K562 (cell line): ENCODE measurements at regions not wholly inside any gene's neighbourhood (a gene's known extent, or its start where the extent isn't known, plus 50 kb on each side); places are given as distances from the start of the nearest gene placed in this dataset.

ENCODE experiments used
- ATAC-seq: fragments of 200-7000 bp; cut with Tn5 transposase; 3 replicates; pipeline ENCODE4 v1.9.1; 2020; ENCODE audit warnings: moderate library complexity
- BruUV-seq: library from RNA; stranded (reverse); fragments of 400-500 nt; replicated peaks from 2 replicates; lab custom pipeline; 2021; lab: Mats Ljungman, UMichigan
- CTCF ChIA-PET: fragments of 300-600 bp; formaldehyde crosslinking; extraction: SDS; loops from one replicate; lab custom pipeline; 2021; ENCODE audit warnings: low intra/inter-chr PET ratio; lab: Yijun Ruan, JAX
- POLR2A ChIA-PET: fragments of 300-600, 350-650 bp; sonication (Branson Sonifier 250); formaldehyde crosslinking; extraction: SDS; loops from one replicate; lab custom pipeline; 2021; ENCODE audit warnings: antibody characterized with exemption, inconsistent platforms; lab: Yijun Ruan, JAX
- DNase-seq, 4 experiments: peaks; one replicate each; pipeline versions ENCODE4 v3.0.0 to v3.0.0-alpha.2; 2011 to 2018; ENCODE audit warnings: low spot score in 3 of 4, mixed read lengths in 3 of 4; ENCODE audit errors: extremely low read depth in 1 of 4
- FAIRE-seq: peaks from 2 replicates; lab custom pipeline; 2011; peaks lifted over from hg19 to GRCh38; lab: Jason Lieb, UNC
- H2AFZ ChIP-seq: 2 replicates; pipeline ENCODE4 v1.6.0; 2011; ENCODE audit warnings: low read depth, low read length, control low read depth, inconsistent platforms
- H3K27ac ChIP-seq: fragments of 200-600 bp; 3 replicates; pipeline ENCODE4 v1.8.0; 2011; ENCODE audit warnings: low read depth, mild to moderate bottlenecking, control low read depth, inconsistent platforms, low read length, moderate library complexity, mixed read lengths; ENCODE audit errors: extremely low read depth
- H3K27me3 ChIP-seq, 2 experiments: fragments of 300-600 bp in 1 of 2; 2 replicates in 1 of 2; 3 replicates in 1 of 2; pipeline versions ENCODE4 v1.6.0 to v1.8.0; 2011; ENCODE audit warnings: inconsistent platforms in 2 of 2, low read length in 2 of 2, mild to moderate bottlenecking in 1 of 2, mixed read lengths in 1 of 2, moderate library complexity in 1 of 2; ENCODE audit not compliant: control insufficient read depth in 2 of 2, insufficient read depth in 2 of 2
- H3K36me3 ChIP-seq: fragments of 300-600 bp; 3 replicates; pipeline ENCODE4 v1.8.0; 2011; ENCODE audit warnings: mild to moderate bottlenecking, low read length, inconsistent platforms; ENCODE audit not compliant: control insufficient read depth, insufficient read depth
- H3K4me1 ChIP-seq, 2 experiments: fragments of 200-600 bp in 1 of 2; replicated peaks in 1 of 2; 2 replicates in 1 of 2; 3 replicates in 1 of 2; pipeline versions ENCODE4 v1.5.1 to v1.8.0; 2011; ENCODE audit warnings: inconsistent platforms in 2 of 2, low read length in 2 of 2, mild to moderate bottlenecking in 1 of 2, mixed read lengths in 1 of 2, moderate library complexity in 1 of 2; ENCODE audit not compliant: control insufficient read depth in 2 of 2, insufficient read depth in 2 of 2
- H3K4me2 ChIP-seq: 2 replicates; pipeline ENCODE4 v1.6.1; 2011; ENCODE audit warnings: low read length, control low read depth, inconsistent platforms, mixed read lengths; ENCODE audit not compliant: insufficient read depth
- H3K4me3 ChIP-seq: fragments of 200-600 bp; sonication (generic), shearing (Covaris generic); 2 replicates; pipeline ENCODE4 v1.5.1; 2016; ENCODE audit warnings: control low read depth, inconsistent platforms
- H3K79me2 ChIP-seq: fragments of 200-600 bp; 3 replicates; pipeline ENCODE4 v1.8.0; 2011; ENCODE audit warnings: low read length, inconsistent platforms; ENCODE audit not compliant: control insufficient read depth, insufficient read depth
- H3K9ac ChIP-seq, 2 experiments: 2 replicates each; pipeline versions ENCODE4 v1.6.0 to v1.6.1; 2011; ENCODE audit warnings: low read depth in 2 of 2, low read length in 2 of 2, control low read depth in 1 of 2, inconsistent platforms in 1 of 2, mild to moderate bottlenecking in 1 of 2, mixed read lengths in 1 of 2; ENCODE audit not compliant: insufficient read depth in 1 of 2
- H3K9me1 ChIP-seq: one replicate; pipeline ENCODE4 v1.6.0; 2011; ENCODE audit warnings: inconsistent platforms, mild to moderate bottlenecking, low read length, moderate library complexity; ENCODE audit not compliant: control insufficient read depth, insufficient read depth
- H3K9me3 ChIP-seq: replicated peaks from 2 replicates; pipeline ENCODE4 v1.5.1; 2011; ENCODE audit warnings: low read depth, low read length, inconsistent platforms; ENCODE audit not compliant: control insufficient read depth, insufficient read depth
- H4K20me1 ChIP-seq: replicated peaks from 2 replicates; pipeline ENCODE4 v1.6.1; 2011; ENCODE audit warnings: low read length, inconsistent platforms, mixed read lengths; ENCODE audit not compliant: control insufficient read depth, insufficient read depth
- ILK ChIP-seq: fragments of 450-650 bp; IDR thresholded peaks from 2 replicates; pipeline ENCODE4 v1.6.1; 2016; ENCODE audit warnings: missing genetic modification characterization, low read depth, mild to moderate bottlenecking, missing compliant biosample characterization, moderate library complexity, borderline replicate concordance
- LCOR ChIP-seq: sonication (generic); formaldehyde crosslinking; IDR thresholded peaks from 2 replicates; pipeline ENCODE4 v1.8.0; 2022; ENCODE audit warnings: mild to moderate bottlenecking, missing genetic modification reagents
- NFYB ChIP-seq: IDR thresholded peaks from 2 replicates; pipeline ENCODE4 v1.6.1; 2011; ENCODE audit warnings: mild to moderate bottlenecking, moderate library complexity; ENCODE audit not compliant: insufficient read length; ENCODE audit errors: extremely low read depth
- NRF1 ChIP-seq, 2 experiments: fragments of 450-650 bp; IDR thresholded peaks in 1 of 2; conservative IDR thresholded peaks in 1 of 2; 2 replicates each; pipeline ENCODE4 v1.6.1; 2014; ENCODE audit warnings: mild to moderate bottlenecking in 2 of 2
- POLR2A ChIP-seq: fragments of 450-650 bp; conservative IDR thresholded peaks from 2 replicates; pipeline ENCODE4 v1.6.1; 2016
- POLR3A ChIP-seq: IDR thresholded peaks from 2 replicates; pipeline ENCODE4 v1.6.1; 2011; ENCODE audit warnings: borderline replicate concordance, mild to moderate bottlenecking, moderate library complexity; ENCODE audit not compliant: insufficient read length, insufficient read depth; ENCODE audit errors: extremely low read depth
- PTBP1 ChIP-seq: fragments of 200-400 bp; formaldehyde crosslinking; IDR thresholded peaks from 2 replicates; pipeline ENCODE4 v1.6.1; 2017; ENCODE audit warnings: low read depth, low read length
- ZNF507 ChIP-seq: conservative IDR thresholded peaks from 2 replicates; pipeline ENCODE4 v1.6.1; 2017; ENCODE audit warnings: missing genetic modification characterization, missing compliant biosample characterization
- WGBS: fragments of 100-300 bp; shearing (Covaris generic); methylation state at CpG from one replicate; pipeline ENCODE4 v1.1.6; 2016; ENCODE audit warnings: low coverage, mixed read lengths; ENCODE audit not compliant: insufficient coverage; ENCODE audit errors: missing lambda C conversion rate; 5-methylcytosine and 5-hydroxymethylcytosine counted together
- in situ Hi-C: fragments of 300-500 bp; cut with MboI; formaldehyde crosslinking; loops from 4 replicates; pipeline ENCODE4 v1.15.0; 2018; ENCODE audit warnings: inconsistent platforms, mixed read lengths
- intact Hi-C: fragments of 100-400 bp; cut with micrococcal nuclease; formaldehyde crosslinking; loops from 2 replicates; pipeline ENCODE4 v1.14.2; 2022

DNA sequence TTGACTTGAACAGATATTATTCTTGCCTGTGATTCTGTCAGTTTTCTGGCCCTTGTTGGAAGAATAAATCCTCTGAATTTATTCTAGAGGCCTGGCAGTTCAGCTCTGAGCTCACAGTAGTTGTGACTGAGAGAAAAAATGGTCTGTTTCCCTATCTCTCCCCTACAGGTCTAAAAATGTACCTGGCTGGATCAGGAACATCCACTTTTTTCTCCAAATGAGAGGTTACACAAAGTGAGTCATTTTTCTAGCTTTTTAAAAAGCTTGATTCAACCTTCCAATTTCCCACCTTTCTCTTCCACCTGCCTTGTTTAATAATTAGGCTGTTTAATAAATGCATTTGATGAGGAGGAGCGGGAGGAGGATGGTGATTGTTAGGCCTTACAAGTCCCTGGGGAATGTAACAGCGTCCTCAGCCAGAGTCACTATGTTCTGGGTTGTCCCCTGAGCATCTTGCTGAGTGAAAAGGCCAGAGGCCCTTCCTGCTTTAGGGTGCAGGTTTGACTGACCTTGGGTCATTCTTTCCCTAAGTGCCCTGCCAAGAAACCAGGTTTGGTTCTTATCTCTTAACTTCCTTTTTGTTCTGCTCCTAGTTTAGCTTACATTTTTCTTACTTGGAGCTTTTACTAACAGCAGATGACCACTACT is 91.7 kb upstream of the FUT8 start:
- no peaks in the 10 kb centered on the region for H3K9me3 ChIP-seq
- no peaks in the 10 kb centered on the region for H4K20me1 ChIP-seq
- ChIA-PET CTCF (no interaction called here), POLR2A (interaction anchor here (1.2 kb wide), 1 partner anchor 29 kb away, joined by 4 read pairs; no protein-coding TSS in a partner anchor)
- 48% methylated on average over 2 of the region's 2 CpGs for WGBS
- H3K9me1 ChIP-seq, result no peaks in the 10 kb centered on the region
- no TSS peak for BruUV-seq
- no peak for FAIRE-seq
- H3K79me2 ChIP-seq, result no peaks in the 10 kb centered on the region
- intact Hi-C loops, result no loop called here
- no peak for DNase-seq
- ATAC-seq, result no peak
- no peak overlapping the region for H3K9ac ChIP-seq
- peaks cover 0 to 2% of the 10 kb centered on the region in 2 experiments; a peak in 1 of 5 replicates for H3K27me3 ChIP-seq
- TF ChIP-seq NFYB (no peak), ZNF507 (tag) (no peak), POLR3A (no peak), POLR2A (no peak), NRF1 (conservative IDR thresholded peaks at IDR 0.05 in 1 of 2, IDR thresholded peaks at IDR 0.05 in 1 of 2) (no peak), LCOR (no peak), PTBP1 (no peak), ILK (tag) (no peak)
- no peaks in the 10 kb centered on the region for H3K36me3 ChIP-seq
- in situ Hi-C loops, result no loop called here
- H2AFZ ChIP-seq, result peak overlapping the region; percentile 26; the same call in 1 of the 2 replicates
- no peak overlapping the region for H3K27ac ChIP-seq
- peaks cover 0 to 4% of the 10 kb centered on the region in 2 experiments; a peak in 2 of 5 replicates for H3K4me1 ChIP-seq
- no peak overlapping the region for H3K4me2 ChIP-seq
- H3K4me3 ChIP-seq, result no peak overlapping the region
